ENCODE measurements at regions not wholly inside any gene's neighbourhood (a gene's known extent, or its start where the extent isn't known, plus 50 kb on each side); places are given as distances from the start of the nearest gene placed in this dataset.

GRCh38 chr11:24373516-24373915 is 123.3 kb upstream of the LUZP2 start:
- no peak for TF ChIP-seq POLR2A (IDR thresholded peaks at IDR 0.05)
- no peak for TF ChIP-seq CTCF (IDR thresholded peaks at IDR 0.05)
